Upper lobe of left lung (tissue), 6 donors: ENCODE measurements at regions not wholly inside any gene's neighbourhood (a gene's known extent, or its start where the extent isn't known, plus 50 kb on each side); places are given as distances from the start of the nearest gene placed in this dataset.

ENCODE experiments used
- ATAC-seq, 2 donors: fragments of 200-7000 bp; cut with Tn5 transposase; one replicate each; pipeline ENCODE4 v1.9.1; 2022; ENCODE audit warnings: mild to moderate bottlenecking in 2 of 2, moderate library complexity in 2 of 2; ENCODE audit not compliant: low FRiP score in 2 of 2
- DNase-seq, 2 donors: peaks; one replicate each; pipeline ENCODE4 v3.0.0-alpha.2; 2019 to 2020
- H3K27ac ChIP-seq, 4 donors: fragments of 200-600 bp; sonication (generic); one replicate each; pipeline ENCODE4 v1.5.1; 2016 to 2019
- H3K27me3 ChIP-seq, 4 donors: fragments of 200-600 bp; sonication (generic); one replicate each; pipeline ENCODE4 v1.5.1; 2017 to 2019
- H3K36me3 ChIP-seq, 4 donors: fragments of 200-600 bp; sonication (generic); one replicate each; pipeline ENCODE4 v1.5.1; 2016 to 2019
- H3K4me1 ChIP-seq, 4 donors: fragments of 200-600 bp; sonication (generic); one replicate each; pipeline ENCODE4 v1.5.1; 2018 to 2019
- H3K4me3 ChIP-seq, 4 donors: fragments of 200-600 bp; sonication (generic); one replicate each; pipeline ENCODE4 v1.5.1; 2017 to 2019; ENCODE audit warnings: mild to moderate bottlenecking in 2 of 4, moderate library complexity in 1 of 4
- H3K9me3 ChIP-seq, 4 donors: fragments of 200-600 bp; sonication (generic); one replicate each; pipeline ENCODE4 v1.5.1; 2018 to 2019
- EP300 ChIP-seq, 4 donors: sonication (generic); formaldehyde crosslinking; IDR thresholded peaks; one replicate each; pipeline ENCODE4 v1.5.1; 2017; ENCODE audit warnings: antibody characterized with exemption in 4 of 4, control low read depth in 2 of 4
- POLR2A ChIP-seq, 4 donors: fragments of 450-650 bp; IDR thresholded peaks; one replicate each; pipeline ENCODE4 v1.5.1; 2016 to 2017; ENCODE audit warnings: antibody characterized with exemption in 4 of 4, mild to moderate bottlenecking in 2 of 4
- POLR2AphosphoS5 ChIP-seq, 2 donors: sonication (generic); formaldehyde crosslinking; IDR thresholded peaks; one replicate each; pipeline ENCODE4 v1.5.1; 2017; ENCODE audit warnings: antibody characterized with exemption in 2 of 2
- WGBS, 2 donors: methylation state at CpG; one replicate each; pipeline ENCODE4 v1.1.5; 2017 to 2018; 5-methylcytosine and 5-hydroxymethylcytosine counted together
- TF ChIP-seq, protein P1 (sequence below), 6 experiments: fragments of 450-650 bp in 4 of 6; fragments of 200-600 bp in 2 of 6; sonication (generic) in 2 of 6; IDR thresholded peaks; one replicate each; pipeline ENCODE4 v1.5.1; 2016 to 2019; ENCODE audit warnings: antibody characterized with exemption in 6 of 6
- donor health status: DM: no; HTN: no; CAD: no; lungs with moderate emphysema.
- donor health status: DM: no; HTN: yes; CAD: no; lungs with severe emphysema.

DNA sequence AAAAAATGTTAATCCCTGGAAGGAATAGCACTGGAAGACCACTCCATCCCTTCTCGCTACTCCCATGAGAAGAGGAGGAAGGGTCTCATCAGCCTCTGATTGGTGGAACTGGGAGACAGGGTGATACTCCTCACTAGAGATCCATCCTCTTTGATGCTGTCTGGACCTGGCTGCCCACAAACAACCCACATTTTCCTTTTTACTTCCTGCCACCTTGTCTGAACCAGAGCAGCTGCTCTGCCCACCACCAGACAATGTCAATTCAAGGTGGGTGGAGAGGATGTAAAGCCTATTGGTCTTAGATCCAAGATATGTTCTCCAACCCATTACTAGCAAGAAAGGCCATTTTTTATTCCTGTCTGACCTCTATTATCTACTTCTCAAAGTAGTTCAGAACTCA is 246.9 kb upstream of the TANK start:
- H3K27ac ChIP-seq, result no peak overlapping the region
- peaks cover 0 to 8% (median 4%) of the 10 kb centered on the region in 4 donors for H3K4me1 ChIP-seq
- WGBS, 2 donors, result 80 to 100% methylated on average over 1 of the region's 1 CpG

DNA sequence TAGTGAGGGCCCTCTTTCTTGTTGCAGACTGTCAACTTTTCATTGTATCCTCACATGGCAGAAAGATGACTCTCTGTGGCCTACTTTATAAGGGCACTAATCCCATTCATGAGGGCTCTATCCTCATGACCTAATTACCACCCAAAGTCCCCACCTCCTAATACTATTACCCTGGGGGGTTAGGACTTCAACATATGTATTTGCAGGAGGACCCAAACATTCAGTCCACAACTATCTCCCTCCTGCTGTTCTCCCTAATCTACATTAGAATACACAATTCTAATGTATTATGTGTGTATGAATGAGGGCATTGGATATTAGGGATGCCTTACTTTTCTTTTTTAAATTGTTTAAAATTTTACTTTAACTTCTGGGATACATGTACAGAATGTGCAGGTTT is 246.0 kb upstream of the TANK start:
- no peak for TF ChIP-seq EP300 (IDR thresholded peaks at IDR 0.05)
- TF ChIP-seq, protein P1, sequence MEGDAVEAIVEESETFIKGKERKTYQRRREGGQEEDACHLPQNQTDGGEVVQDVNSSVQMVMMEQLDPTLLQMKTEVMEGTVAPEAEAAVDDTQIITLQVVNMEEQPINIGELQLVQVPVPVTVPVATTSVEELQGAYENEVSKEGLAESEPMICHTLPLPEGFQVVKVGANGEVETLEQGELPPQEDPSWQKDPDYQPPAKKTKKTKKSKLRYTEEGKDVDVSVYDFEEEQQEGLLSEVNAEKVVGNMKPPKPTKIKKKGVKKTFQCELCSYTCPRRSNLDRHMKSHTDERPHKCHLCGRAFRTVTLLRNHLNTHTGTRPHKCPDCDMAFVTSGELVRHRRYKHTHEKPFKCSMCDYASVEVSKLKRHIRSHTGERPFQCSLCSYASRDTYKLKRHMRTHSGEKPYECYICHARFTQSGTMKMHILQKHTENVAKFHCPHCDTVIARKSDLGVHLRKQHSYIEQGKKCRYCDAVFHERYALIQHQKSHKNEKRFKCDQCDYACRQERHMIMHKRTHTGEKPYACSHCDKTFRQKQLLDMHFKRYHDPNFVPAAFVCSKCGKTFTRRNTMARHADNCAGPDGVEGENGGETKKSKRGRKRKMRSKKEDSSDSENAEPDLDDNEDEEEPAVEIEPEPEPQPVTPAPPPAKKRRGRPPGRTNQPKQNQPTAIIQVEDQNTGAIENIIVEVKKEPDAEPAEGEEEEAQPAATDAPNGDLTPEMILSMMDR (IDR thresholded peaks at IDR 0.05), result no peak
- TF ChIP-seq POLR2A (IDR thresholded peaks at IDR 0.05), result no peak
- Histone ChIP-seq H3K27me3 (no peaks in the 10 kb centered on the region), H3K9me3 (no peaks in the 10 kb centered on the region), H3K27ac (no peak overlapping the region), H3K4me3 (no peak overlapping the region), H3K4me1 (peaks cover 0 to 8% (median 4%) of the 10 kb centered on the region in 4 donors), H3K36me3 (no peaks in the 10 kb centered on the region)
- ATAC-seq (no peak), DNase-seq (no peak)

More for the DNA sequence above, 246.9 kb upstream of the TANK start:
- TF ChIP-seq, protein P1 (IDR thresholded peaks at IDR 0.05), result no peak
- TF ChIP-seq POLR2A (IDR thresholded peaks at IDR 0.05) (no peak), EP300 (IDR thresholded peaks at IDR 0.05) (no peak), POLR2AphosphoS5 (IDR thresholded peaks at IDR 0.05) (no peak)
- no peaks in the 10 kb centered on the region for H3K27me3 ChIP-seq
- no peak for DNase-seq
- no peaks in the 10 kb centered on the region for H3K9me3 ChIP-seq
- no peak overlapping the region for H3K4me3 ChIP-seq
- H3K36me3 ChIP-seq, result no peaks in the 10 kb centered on the region
- no peak for ATAC-seq

DNA sequence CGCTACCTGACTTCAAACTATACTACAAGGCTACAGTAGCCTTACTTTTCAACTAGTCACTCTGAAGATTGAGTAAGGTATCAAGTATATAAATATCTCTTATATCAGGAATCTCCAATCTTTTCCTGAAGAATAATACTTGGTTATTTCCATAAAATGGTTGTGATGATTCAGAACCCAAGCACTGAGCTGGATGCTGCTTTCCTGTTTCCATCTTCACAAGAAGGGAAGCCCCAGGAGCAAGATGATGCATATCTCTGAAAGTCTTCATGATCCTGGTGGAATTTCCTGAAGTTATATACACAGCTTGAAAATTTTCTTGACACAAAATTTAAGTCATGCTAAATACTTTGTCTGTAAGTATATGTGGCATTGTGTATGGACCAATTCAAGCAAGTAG is 243.9 kb upstream of the TANK start:
- Histone ChIP-seq H3K4me3 (no peak overlapping the region), H3K9me3 (no peaks in the 10 kb centered on the region), H3K27ac (no peak overlapping the region), H3K36me3 (no peaks in the 10 kb centered on the region), H3K4me1 (no peaks in the 10 kb centered on the region), H3K27me3 (no peaks in the 10 kb centered on the region)
- ATAC-seq, result no peak
- DNase-seq, result no peak
- TF ChIP-seq EP300 (IDR thresholded peaks at IDR 0.05), result no peak
- TF ChIP-seq, protein P1 (IDR thresholded peaks at IDR 0.05), result no peak
- no peak for TF ChIP-seq POLR2A (IDR thresholded peaks at IDR 0.05)
- TF ChIP-seq POLR2AphosphoS5 (IDR thresholded peaks at IDR 0.05), result no peak
- WGBS, 2 donors, result 94 to 100% methylated on average over 1 of the region's 1 CpG

GRCh38 chr2:160917850-160918249 is 242.4 kb upstream of the TANK start:
- Histone ChIP-seq H3K4me1 (no peaks in the 10 kb centered on the region), H3K36me3 (no peaks in the 10 kb centered on the region), H3K9me3 (no peaks in the 10 kb centered on the region), H3K27me3 (no peaks in the 10 kb centered on the region), H3K4me3 (no peak overlapping the region), H3K27ac (no peak overlapping the region)
- DNase-seq, result no peak
- no peak for TF ChIP-seq POLR2A (IDR thresholded peaks at IDR 0.05)
- TF ChIP-seq POLR2AphosphoS5 (IDR thresholded peaks at IDR 0.05), result no peak
- TF ChIP-seq, protein P1 (IDR thresholded peaks at IDR 0.05), result no peak
- no peak for TF ChIP-seq EP300 (IDR thresholded peaks at IDR 0.05)
- WGBS, 2 donors, result 67 to 84% methylated on average over 3 of the region's 3 CpGs
- no peak for ATAC-seq

GRCh38 chr2:160918258-160918657 is 242.0 kb upstream of the TANK start:
- TF ChIP-seq POLR2AphosphoS5 (IDR thresholded peaks at IDR 0.05) (no peak), EP300 (IDR thresholded peaks at IDR 0.05) (no peak), POLR2A (IDR thresholded peaks at IDR 0.05) (no peak)
- TF ChIP-seq, protein P1 (IDR thresholded peaks at IDR 0.05), result no peak
- no peaks in the 10 kb centered on the region for H3K27me3 ChIP-seq
- H3K4me3 ChIP-seq, result no peak overlapping the region
- H3K36me3 ChIP-seq, result no peaks in the 10 kb centered on the region
- H3K27ac ChIP-seq, result no peak overlapping the region
- no peaks in the 10 kb centered on the region for H3K4me1 ChIP-seq
- ATAC-seq, result no peak
- H3K9me3 ChIP-seq, result no peaks in the 10 kb centered on the region
- DNase-seq, result no peak
